Stimulated activated CD4-positive, alpha-beta T cell treated with anti-CD3 and anti-CD28 coated beads, Interleukin-2, amount 100 ng/mL, for 48 hours (primary cell): ENCODE measurements at regions not wholly inside any gene's neighbourhood (a gene's known extent, or its start where the extent isn't known, plus 50 kb on each side); places are given as distances from the start of the nearest gene placed in this dataset.

Experiments used
- DNase-seq, 2 donors: peaks; one replicate each; pipeline ENCODE4 v3.0.0-alpha.2; 2020

DNA sequence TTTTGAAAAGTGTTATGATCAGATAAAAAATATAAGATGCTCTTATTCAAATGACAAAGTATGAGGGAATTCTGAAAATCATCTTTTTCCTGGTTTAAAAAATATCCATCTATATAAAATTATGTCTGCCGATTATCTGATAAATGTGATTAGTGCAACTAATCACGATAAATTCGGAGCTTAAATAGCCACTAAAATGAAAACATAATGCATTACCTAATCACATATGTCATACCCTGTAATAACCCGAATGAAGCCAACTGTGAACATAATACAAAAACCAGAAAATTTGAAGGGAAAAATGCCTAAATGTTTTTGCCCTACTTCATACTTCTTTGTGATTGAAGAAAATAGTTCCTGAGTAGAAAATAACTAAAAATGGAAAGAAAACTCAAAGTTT lies 808.4 kb upstream of the LUZP2 start:
- no peak for DNase-seq

DNA sequence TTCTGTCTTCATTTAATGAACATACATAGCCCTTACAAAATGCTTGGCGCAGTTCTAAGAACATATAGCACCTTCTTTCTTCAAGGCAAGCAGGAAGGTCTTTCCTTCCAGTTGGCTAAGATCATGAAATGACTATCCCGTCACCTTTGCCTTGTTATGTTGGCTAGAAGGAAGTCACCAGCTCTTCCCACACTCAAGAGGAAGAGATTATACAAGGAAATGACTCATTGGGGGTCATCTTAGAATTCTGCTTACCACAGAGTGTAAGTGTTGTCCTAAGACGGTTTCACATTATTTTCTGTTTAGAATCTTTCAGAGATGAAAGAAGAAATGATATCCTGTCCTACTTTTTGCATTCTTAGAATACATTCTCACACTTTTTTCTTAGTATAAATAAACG lies 808.0 kb upstream of the LUZP2 start:
- no peak for DNase-seq

DNA sequence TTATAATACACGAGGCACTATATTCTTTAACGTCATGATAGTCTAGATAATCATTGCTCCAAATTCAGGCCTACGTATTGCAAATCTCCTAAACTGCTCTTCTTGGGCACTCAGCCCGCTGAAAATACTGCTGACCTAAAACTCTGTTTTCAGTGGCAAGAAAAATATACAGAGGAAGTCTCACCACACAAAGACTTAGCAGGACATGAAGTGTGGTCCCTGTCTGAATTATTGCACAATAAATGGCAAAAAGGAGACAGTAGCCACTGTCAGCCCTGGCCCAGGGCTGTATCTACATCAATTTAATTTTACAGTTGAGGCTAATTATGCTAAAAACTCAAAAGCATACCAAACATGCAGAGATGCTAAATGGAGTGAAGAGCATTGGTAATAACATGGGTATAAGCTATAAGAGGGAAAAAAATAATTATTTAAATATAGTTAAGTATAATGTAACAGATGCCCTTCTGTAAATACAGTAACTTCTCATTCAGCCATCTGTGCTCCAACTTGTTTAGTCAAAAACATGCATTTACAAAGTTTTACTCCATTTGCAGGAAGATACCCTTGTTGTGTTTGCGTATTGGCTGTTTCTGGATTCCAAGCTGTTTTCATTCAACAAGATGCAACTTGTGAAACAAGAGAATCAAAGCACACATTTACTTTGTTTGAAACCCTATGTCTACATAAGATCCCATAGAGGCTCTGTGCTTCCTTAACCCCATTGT lies 800.0 kb upstream of the LUZP2 start:
- DNase-seq = no peak

DNA sequence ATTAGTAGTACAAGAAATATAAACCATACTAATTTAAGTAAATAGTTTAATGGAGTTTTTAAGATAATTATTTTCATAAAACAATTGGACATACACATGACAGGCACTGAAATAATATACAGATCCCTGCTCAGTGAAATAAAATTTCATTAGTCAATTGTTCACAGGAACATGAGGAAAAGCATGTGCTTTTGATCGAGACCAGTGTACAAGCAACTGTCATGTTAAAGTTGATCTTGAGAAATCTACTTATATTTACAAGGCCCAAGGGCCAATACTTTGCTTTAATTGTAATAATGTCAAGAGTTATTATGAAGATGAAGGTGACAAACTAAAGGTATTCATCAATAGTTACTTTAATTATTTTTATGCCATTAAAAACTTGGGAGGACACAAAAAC lies 792.7 kb upstream of the LUZP2 start:
- no peak for DNase-seq

DNA sequence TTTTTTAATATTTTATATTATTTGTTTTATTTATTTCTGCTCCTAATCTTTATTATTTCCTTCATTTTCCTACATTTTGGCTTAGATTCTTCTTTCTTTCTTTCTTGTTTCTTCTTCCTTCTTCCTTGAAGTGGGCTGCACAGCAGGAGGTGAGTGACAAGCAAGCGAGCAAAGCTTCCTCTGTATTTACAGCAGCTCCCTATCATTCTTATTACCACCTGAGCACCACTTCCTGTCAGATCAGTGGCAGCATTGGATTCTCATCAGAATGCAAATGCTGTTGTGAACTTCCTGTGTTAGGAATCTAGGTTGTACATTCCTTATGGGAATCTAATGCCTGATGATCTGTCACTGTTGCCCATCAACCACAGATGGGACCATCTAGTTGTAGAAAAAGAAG lies 784.9 kb upstream of the LUZP2 start:
- DNase-seq = no peak

DNA sequence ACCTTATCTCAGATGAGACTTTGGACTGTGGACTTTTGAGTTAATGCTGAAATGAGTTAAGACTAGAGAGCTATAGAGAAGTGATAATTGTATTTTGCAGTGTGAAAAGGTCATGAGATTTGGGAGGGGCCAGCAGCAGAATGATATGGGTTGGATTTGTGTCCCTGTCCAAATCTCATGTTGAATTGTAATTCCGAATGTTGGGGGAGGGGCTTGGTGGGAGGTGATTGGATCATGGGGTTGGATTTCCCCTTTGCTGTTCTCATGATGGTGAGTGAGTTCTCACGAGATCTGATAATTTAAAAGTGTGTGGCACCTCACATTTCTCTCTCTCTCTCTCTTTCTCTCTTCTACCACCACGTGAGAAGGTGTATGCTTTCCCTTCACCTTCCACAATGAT lies 777.8 kb upstream of the LUZP2 start:
- DNase-seq = no peak

DNA sequence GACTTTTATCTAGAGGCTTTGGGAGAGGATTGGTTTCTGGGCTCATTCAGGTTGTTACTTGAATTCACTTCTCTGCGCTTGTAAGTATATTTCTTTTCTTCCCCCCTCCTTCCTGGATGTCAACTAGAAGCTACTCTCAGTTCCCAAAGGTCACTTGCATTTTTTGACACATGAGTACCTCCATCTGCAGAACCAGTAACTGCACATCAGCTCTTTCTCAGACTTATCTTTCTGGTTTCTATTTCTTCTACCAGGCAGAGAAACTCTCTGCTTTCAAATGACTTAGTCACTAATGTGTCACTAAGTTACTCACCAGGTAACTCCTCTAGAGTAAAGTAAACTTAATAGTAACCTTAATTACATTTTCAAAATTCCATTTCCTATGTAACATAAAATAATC lies 773.0 kb upstream of the LUZP2 start:
- no peak for DNase-seq

DNA sequence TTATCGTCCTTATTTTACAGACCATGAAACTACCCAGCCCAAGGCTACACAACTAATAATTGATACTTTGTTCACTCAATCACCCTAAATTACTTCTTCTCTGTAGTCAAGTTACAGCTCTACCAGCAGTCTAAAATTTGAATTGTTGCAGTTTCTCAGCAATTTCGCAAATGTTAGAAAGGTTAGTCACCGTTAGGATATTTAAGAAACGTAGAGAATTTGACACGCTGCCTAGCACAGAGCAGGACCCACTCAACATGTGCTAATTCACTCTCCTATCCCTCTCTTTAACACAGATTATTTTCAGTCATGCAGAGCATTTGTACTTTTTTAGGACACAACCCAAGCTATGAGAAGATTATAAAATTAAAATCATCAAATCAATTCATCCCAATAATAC lies 771.1 kb upstream of the LUZP2 start:
- no peak for DNase-seq

DNA sequence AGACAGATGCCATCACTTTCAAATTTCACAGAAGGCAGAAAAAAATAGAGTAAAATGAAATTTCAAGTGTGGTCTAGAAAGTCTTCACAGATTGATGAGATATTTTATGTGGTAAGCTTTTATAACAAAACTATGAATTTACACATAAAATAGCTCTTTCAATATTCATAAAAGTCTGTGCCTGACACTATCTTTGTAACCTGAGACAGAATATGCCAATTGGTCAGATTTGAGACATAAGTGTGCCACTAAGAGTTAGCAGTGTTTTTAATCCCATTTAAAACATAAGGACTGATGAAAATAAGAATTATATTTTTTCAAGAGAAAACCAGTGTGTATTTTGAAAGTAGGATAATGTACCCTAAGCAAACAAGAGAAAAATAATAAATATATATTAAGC lies 769.5 kb upstream of the LUZP2 start:
- DNase-seq = no peak

DNA sequence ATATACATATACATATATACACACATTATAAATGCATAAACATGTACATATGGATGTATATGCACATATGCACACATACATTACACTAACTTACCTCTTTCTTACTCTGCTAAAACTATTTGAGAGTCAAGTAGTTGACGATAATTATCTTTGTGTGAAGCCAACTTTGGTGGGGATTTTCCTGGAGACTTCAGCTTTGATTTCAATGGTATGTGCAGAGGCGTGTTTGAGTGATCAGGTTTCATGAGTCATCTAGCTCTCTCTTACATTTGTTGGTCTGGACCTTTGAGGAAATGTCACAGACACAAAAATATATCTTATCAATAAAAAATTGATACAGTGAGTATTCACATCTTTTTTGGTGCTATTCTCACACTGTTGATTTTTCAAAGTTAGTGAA lies 769.1 kb upstream of the LUZP2 start:
- DNase-seq = no peak

DNA sequence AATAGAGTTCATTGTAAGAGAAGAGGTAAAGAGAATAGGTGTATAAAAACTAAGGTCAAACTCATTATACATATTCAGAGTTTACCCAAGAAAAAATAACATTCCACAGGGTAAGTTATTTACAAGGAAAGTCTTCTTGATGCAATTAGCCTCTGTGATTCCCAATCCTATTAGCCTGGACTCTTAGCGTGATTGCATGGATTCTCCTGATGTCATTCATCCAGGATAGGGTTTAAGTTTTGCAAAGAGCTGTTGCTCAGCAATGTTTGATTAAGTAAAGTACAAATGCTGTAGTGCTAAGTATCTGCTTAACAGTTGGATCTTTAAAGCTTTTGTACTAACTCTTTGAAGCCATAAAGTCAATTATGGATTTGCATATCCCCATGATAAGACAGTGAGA lies 767.8 kb upstream of the LUZP2 start:
- no peak for DNase-seq

DNA sequence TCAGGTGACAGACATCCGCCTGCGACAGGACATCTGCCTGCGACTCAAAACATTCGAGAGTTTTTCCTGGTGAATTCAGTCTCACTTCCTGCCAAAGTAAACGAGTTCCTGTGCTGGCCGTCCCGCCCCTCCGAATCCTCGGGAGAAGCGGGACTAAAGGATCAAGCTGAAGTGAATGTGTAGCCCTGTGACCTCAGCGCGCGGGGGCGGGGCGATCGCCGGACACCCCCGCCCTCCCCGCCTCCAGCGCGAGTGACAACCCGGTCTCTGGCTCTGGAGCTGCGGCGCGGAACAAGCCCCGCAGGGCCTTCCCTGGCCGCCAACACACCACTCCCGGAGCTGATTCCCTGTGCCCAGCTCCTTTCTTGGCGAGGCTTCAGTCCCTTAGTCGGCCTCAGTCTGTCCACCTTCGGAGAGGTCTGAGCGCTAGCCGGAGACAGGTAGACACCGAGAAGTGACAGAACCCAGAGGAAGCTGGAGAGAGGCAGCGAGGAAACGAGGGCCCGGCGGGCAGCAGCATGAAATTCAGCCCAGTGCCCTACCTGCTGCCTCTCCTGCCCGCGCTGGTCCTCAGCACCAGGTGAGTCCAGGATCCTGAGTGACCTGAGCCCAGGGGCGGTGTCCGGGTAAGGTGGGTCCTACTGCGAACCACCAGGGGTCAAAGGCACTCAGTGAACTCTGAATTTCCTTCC lies 766.4 kb upstream of the LUZP2 start:
- DNase-seq = no peak

DNA sequence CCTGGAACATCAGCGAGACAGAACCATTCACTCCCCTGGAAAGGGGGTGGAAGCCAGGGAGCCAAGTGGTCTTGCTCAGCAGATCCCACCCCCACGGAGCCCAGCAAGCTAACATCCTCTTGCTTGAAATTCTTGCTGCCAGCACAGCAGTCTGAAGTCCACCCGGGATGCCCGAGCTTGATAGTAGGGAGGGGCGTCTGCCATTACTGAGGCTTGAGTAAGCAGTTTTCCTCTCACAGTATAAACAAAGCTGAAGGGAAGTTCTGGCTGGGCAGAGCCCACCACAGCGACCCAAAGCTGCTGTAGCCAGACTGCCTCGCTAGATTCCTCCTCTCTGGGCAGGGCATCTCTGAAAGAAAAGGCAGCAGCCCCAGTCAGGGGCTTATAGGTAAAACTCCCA lies 764.8 kb upstream of the LUZP2 start:
- DNase-seq = no peak

DNA sequence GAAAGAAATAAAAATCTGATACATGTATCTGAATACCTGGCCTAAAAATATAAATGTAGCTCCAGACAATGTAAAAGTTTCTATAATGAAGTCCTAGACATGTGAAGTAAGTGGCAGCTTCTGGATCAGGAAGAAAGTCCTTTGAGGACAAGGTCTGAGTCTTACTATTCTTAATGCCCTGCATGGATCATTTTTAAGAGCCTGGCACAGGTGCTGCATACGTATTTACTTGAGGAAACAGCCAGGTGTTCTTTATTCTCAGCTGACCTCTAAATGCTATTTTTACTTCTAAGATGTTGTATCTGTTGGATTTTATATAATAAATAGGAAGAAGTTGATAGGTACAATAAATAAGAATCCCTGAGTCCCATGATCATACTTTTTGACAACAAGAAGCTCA lies 750.0 kb upstream of the LUZP2 start:
- no peak for DNase-seq

DNA sequence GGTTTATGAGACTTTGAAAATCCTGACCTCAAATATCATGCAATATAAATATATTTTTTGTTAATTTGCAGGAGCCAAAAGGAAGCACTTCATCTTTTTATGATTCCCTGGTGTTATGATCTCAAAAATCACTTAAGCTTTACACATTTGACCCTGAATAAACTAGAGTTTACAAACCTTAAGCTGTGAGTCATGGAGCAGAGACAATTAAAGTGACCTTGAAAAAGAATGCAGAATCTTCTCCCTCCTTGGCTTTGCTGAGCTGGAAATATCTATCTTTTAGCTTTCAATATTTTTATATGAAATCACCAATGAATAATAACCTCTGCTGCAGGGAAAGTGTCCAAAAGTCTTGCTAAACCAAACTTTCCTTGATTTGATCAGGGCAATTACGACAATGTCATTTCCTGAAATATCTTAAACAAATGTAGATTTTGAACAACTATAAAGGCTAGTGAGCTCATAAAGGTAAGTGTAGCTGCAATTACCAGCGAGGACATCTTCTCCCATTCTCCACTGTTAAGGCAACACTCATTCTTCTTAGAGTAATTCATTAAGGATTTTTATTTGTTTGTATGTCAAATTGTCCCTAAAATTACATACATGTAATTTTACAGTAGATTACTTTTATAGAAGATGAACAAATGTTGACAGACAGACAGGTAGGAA lies 747.0 kb upstream of the LUZP2 start:
- DNase-seq = no peak

DNA sequence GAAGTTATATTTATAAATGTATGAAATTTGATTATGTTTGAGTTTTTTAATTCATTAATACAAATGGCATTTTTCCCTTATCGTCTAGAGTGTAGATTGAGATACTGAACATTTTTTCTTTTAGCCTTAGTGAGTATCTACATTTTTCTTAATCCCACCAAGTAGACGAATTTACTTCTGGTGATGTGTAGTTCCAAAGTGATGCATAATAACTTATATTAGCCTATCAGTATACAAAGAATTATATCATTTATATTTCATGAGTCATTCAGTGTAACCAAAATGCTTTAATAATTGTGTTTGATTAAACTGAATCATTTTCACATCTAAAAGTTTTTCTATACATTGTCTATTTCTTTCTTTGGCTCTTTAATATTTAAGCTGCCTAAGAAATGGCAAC lies 745.6 kb upstream of the LUZP2 start:
- no peak for DNase-seq

DNA sequence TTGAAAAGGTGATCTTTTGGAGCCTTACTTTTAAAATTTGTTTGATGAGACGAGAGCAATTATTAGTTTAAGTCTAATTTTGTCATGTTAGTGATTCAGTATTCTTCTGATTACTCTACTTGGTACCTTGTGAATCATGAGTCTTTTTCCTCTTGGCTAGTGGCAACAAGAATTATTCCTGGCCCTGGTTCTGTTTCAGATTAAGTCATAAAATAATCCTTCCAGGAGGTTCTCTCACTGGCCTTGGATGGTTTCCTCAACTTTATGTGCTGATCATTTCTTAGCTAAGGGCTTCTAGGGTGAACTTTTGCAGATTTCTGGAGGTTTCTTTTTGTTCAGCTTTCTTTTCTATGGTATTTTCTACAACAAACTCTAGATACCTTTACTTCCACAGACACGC lies 741.8 kb upstream of the LUZP2 start:
- DNase-seq = no peak

DNA sequence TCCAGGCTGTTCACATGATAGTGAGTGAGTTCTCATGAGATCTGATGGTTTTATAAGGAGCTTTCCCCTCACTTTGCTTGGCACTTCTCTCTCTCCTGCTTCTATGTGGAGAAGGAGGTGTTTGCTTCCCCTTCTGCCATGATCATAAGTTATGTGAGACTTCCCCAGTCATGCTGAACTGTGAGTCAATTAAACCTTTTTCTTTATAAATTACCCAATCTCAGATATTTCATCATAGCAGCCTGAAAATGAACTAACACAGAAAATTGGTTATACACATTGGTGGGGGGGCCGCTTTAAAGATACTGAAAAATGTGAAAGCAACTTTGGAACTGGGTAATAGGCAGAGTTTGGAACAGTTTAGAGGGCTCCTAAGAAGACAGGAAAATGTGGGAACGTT lies 741.1 kb upstream of the LUZP2 start:
- no peak for DNase-seq

DNA sequence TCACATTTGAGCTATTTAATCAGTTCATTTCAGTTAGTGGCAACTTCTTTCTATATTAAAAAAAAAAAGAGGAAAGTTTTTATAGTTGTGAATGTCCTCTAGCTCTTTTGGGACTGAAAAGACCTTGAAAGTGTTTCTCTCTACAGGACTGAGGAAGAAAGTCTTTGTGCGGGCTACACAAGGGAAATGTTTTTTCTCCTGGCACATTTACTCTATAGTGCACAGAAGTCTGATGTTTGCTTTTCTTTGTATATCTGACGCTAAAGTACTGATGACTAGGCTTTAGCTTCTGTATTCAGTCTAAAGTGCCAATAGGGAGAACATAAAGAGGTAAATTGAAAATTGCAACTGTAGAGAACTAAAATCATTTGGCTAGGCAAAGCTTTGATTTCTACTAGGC lies 737.4 kb upstream of the LUZP2 start:
- no peak for DNase-seq

DNA sequence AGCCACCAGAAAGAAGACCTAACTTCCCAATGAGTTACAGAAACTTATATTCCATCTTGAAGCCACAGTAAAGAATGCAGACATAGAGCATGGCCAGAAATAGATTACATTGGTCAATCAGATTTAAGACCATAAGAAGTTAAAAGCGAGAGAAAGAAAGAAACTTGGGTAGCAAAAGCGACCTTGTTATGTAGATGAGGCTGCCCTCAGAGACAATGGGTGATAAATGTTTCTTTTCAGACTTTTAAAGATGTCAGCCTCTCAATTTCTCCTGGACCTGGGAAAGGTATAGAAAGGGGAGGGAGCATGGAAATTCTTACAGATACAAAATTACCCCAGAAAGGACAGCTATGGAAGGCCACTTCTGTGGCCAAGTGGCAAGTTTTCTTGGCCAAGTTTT lies 732.6 kb upstream of the LUZP2 start:
- DNase-seq = no peak

DNA sequence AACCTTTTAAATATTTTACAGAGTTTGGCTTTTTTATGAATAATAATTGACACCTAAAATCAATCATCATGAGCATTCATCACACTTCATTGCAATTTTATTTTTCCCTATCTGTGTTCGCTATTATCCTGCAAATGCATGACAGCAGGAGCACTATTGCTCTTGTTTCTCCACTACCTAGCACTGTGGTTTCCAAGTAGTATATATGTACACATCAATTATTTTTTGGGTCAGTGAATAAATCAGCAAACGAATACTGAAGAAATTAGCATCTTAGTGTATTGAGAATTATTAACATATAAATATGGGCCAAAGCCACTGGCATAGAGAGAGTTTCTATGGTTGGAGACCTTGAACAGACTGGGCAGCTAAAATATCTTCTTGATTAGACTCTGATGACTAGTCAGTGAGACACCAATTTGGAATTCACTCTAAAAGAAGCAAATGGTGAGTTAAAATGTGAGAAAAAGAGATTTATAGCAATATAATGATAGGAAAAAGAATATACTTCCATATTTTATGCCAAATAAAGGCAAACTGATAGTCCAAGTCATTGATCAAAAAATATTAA lies 731.1 kb upstream of the LUZP2 start:
- DNase-seq = no peak

DNA sequence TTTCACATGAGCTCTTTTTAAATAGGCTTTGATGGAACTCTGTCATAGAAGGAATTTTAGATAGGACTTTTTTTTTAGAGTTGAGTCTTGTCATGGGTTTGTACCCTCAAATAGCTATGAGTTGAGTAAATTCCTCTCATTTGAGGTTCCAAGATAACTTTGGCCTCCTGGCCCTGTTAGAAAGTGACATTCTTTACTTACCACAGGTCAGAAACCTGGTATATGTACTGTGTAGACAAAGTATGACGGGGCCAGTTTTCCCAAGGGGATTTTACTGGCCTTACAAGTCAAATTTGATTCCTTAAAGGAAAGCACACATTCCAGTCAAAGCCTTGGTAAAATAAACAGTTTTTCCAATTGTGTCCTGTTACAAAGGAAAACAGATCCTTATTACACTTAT lies 729.3 kb upstream of the LUZP2 start:
- no peak for DNase-seq

DNA sequence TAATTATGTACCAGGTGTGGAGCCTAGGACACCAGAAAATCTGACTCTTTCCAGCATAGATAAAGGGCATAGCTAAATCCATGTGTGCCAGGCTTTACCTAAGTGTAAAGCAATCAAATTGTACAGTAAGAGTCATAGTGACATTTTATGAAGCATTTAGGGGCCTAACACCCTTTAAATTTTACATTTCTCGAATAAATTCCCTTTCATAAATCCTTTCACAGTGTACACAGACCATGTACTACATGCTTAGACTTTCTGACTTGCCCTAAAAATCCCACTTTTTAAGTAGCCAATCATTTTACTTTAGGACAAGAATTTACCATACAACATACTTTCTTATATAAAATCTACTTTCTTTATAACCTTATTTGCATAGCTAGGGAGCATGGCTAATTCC lies 727.6 kb upstream of the LUZP2 start:
- no peak for DNase-seq

DNA sequence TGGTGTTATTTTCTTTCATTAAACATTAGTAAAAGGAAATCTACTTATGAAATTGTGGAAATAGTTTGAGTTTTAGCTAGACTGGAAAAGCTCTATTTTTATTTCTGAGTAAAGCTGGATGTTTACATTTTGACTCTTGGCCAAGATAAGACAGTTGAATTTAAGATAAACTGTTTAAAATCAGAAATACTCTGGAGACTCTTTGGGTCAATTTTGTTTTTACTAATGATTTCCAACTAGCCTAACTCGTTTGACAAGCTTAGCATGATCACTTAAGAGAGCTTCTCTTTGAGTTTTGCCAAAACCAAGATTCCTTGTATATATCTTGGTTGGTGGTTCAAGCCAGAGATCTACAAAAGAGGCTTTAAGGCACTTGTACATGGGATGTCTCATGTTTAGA lies 724.8 kb upstream of the LUZP2 start:
- no peak for DNase-seq
